ENCODE measurements at regions not wholly inside any gene's neighbourhood (a gene's known extent, or its start where the extent isn't known, plus 50 kb on each side); places are given as distances from the start of the nearest gene placed in this dataset.

- peaks cover 15% of the 10 kb centered on the region for H3K4me1 ChIP-seq (ENCODE audit: low read depth, poor library complexity, severe bottlenecking)
- no peak overlapping the region for H2AFZ ChIP-seq (ENCODE audit: low read depth)
- no peaks in the 10 kb centered on the region for H3K27me3 ChIP-seq (ENCODE audit: insufficient read depth, low read depth)
- H3K4me2 ChIP-seq = no peak overlapping the region
- TF ChIP-seq CTCF (conservative IDR thresholded peaks at IDR 0.05; ENCODE audit: low read depth, low read length) = no peak
- H3K27ac ChIP-seq = no peak overlapping the region
- H3K9ac ChIP-seq = no peak overlapping the region
- H4K20me1 ChIP-seq (ENCODE audit: insufficient read depth) = no peaks in the 10 kb centered on the region
- no peaks in the 10 kb centered on the region for H3K36me3 ChIP-seq (ENCODE audit: insufficient read depth)
- no peaks in the 10 kb centered on the region for H3K79me2 ChIP-seq (ENCODE audit: insufficient read depth, low read depth)
- no peak overlapping the region for H3K4me3 ChIP-seq (IDR thresholded peaks at IDR 0.05; ENCODE audit: insufficient read depth, low read depth, low read length)
Measured at GRCh38 chr2:103144837-103145236, 383.0 kb downstream of the TMEM182 start.

- TF ChIP-seq CTCF (conservative IDR thresholded peaks at IDR 0.05; ENCODE audit: low read depth, low read length) = no peak
- H3K4me2 ChIP-seq = no peak overlapping the region
- H3K9ac ChIP-seq = no peak overlapping the region
- no peak overlapping the region for H2AFZ ChIP-seq (ENCODE audit: low read depth)
- no peaks in the 10 kb centered on the region for H3K36me3 ChIP-seq (ENCODE audit: insufficient read depth)
- H4K20me1 ChIP-seq (ENCODE audit: insufficient read depth) = no peaks in the 10 kb centered on the region
- no peak overlapping the region for H3K4me3 ChIP-seq (IDR thresholded peaks at IDR 0.05; ENCODE audit: insufficient read depth, low read depth, low read length)
- peaks cover 15% of the 10 kb centered on the region for H3K4me1 ChIP-seq (ENCODE audit: low read depth, poor library complexity, severe bottlenecking)
- H3K79me2 ChIP-seq (ENCODE audit: insufficient read depth, low read depth) = no peaks in the 10 kb centered on the region
- no peak overlapping the region for H3K27ac ChIP-seq
- no peaks in the 10 kb centered on the region for H3K27me3 ChIP-seq (ENCODE audit: insufficient read depth, low read depth)
Measured at GRCh38 chr2:103145739-103146138, 383.9 kb downstream of the TMEM182 start.

GRCh38 chr2:103151046-103151445 lies 389.2 kb downstream of the TMEM182 start:
- H3K36me3 ChIP-seq (ENCODE audit: insufficient read depth) = no peaks in the 10 kb centered on the region
- H3K4me3 ChIP-seq (IDR thresholded peaks at IDR 0.05; ENCODE audit: insufficient read depth, low read depth, low read length) = no peak overlapping the region
- no peak overlapping the region for H3K27ac ChIP-seq
- no peaks in the 10 kb centered on the region for H3K79me2 ChIP-seq (ENCODE audit: insufficient read depth, low read depth)
- no peaks in the 10 kb centered on the region for H4K20me1 ChIP-seq (ENCODE audit: insufficient read depth)
- no peak for TF ChIP-seq CTCF (conservative IDR thresholded peaks at IDR 0.05; ENCODE audit: low read depth, low read length)
- H3K4me2 ChIP-seq = no peak overlapping the region
- H2AFZ ChIP-seq (ENCODE audit: low read depth) = no peak overlapping the region
- no peak overlapping the region for H3K9ac ChIP-seq
- H3K27me3 ChIP-seq (ENCODE audit: insufficient read depth, low read depth) = no peaks in the 10 kb centered on the region
- H3K4me1 ChIP-seq (ENCODE audit: low read depth, poor library complexity, severe bottlenecking) = peaks cover 15% of the 10 kb centered on the region

- Histone ChIP-seq H3K36me3 (ENCODE audit: insufficient read depth) (no peaks in the 10 kb centered on the region), H3K79me2 (ENCODE audit: insufficient read depth, low read depth) (no peaks in the 10 kb centered on the region), H3K4me1 (ENCODE audit: low read depth, poor library complexity, severe bottlenecking) (peaks cover 15% of the 10 kb centered on the region), H3K4me2 (no peak overlapping the region), H3K4me3 (IDR thresholded peaks at IDR 0.05; ENCODE audit: insufficient read depth, low read depth, low read length) (no peak overlapping the region), H3K27me3 (ENCODE audit: insufficient read depth, low read depth) (no peaks in the 10 kb centered on the region), H4K20me1 (ENCODE audit: insufficient read depth) (no peaks in the 10 kb centered on the region), H3K27ac (no peak overlapping the region), H3K9ac (no peak overlapping the region), H2AFZ (ENCODE audit: low read depth) (no peak overlapping the region)
- TF ChIP-seq CTCF (conservative IDR thresholded peaks at IDR 0.05; ENCODE audit: low read depth, low read length) = no peak
Measured at GRCh38 chr2:103152556-103152955, 390.7 kb downstream of the TMEM182 start.
